ENCODE measurements at regions not wholly inside any gene's neighbourhood (a gene's known extent, or its start where the extent isn't known, plus 50 kb on each side); places are given as distances from the start of the nearest gene placed in this dataset.

- TF ChIP-seq, protein P1, sequence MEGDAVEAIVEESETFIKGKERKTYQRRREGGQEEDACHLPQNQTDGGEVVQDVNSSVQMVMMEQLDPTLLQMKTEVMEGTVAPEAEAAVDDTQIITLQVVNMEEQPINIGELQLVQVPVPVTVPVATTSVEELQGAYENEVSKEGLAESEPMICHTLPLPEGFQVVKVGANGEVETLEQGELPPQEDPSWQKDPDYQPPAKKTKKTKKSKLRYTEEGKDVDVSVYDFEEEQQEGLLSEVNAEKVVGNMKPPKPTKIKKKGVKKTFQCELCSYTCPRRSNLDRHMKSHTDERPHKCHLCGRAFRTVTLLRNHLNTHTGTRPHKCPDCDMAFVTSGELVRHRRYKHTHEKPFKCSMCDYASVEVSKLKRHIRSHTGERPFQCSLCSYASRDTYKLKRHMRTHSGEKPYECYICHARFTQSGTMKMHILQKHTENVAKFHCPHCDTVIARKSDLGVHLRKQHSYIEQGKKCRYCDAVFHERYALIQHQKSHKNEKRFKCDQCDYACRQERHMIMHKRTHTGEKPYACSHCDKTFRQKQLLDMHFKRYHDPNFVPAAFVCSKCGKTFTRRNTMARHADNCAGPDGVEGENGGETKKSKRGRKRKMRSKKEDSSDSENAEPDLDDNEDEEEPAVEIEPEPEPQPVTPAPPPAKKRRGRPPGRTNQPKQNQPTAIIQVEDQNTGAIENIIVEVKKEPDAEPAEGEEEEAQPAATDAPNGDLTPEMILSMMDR (IDR thresholded peaks at IDR 0.05; ENCODE audit: insufficient read depth, low read depth, low read length, missing control alignments): no peak
- peak; percentile 2 for DNase-seq (ENCODE audit: low read depth)
- no peak overlapping the region for H3K4me3 ChIP-seq (ENCODE audit: low read depth, low read length)
Observed at GRCh38 chr5:35438786-35439185, 178.9 kb upstream of the SPEF2 start.

- TF ChIP-seq, protein P1 (IDR thresholded peaks at IDR 0.05; ENCODE audit: insufficient read depth, low read depth, low read length, missing control alignments): no peak
- no peak for DNase-seq (ENCODE audit: low read depth)
- H3K4me3 ChIP-seq (ENCODE audit: low read depth, low read length): no peak overlapping the region
Observed at GRCh38 chr5:35438288-35438687, 179.4 kb upstream of the SPEF2 start.

DNA sequence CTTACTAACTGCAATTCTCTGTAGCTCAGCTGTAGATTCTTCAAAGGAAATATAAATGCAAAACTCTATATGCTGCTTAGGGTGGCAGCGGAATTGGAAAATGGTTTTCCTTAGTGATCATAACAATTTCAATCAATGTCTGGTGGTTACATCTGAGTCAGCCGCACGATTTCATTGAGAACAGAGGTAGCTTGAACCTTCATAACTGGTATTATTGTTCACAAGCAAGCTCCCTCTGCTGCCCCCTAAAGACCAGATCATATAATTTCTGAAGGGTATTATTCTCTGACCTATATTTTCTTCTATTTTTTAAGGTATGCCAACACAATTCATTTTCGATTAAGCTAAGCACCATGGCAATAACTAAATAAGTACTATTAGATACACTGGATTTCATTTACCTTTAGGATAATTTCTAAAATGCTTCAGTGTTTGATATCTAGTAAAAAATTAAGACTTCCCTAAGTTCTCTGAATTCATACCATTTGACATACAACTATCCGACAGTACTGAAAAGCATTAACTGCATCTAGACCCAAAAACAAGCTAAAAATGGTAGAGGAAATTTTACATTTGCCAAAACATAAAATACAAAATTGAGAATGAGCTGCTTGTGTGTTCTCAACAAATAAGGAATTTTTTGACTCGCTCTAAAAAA, 181.1 kb upstream of the SPEF2 start:
- peak; percentile 52 for DNase-seq (ENCODE audit: low read depth)
- TF ChIP-seq, protein P1 (IDR thresholded peaks at IDR 0.05; ENCODE audit: insufficient read depth, low read depth, low read length, missing control alignments): peak; percentile 45

GRCh38 chr5:35430381-35431162, 187.1 kb upstream of the SPEF2 start:
- TF ChIP-seq, protein P1 (IDR thresholded peaks at IDR 0.05; ENCODE audit: insufficient read depth, low read depth, low read length, missing control alignments): no peak
- no peak for DNase-seq (ENCODE audit: low read depth)
- no peak overlapping the region for H3K4me3 ChIP-seq (ENCODE audit: low read depth, low read length)

More for the DNA sequence above, 181.1 kb upstream of the SPEF2 start:
- no peak overlapping the region for H3K4me3 ChIP-seq (ENCODE audit: low read depth, low read length)

- DNase-seq (ENCODE audit: low read depth): no peak
- H3K4me3 ChIP-seq (ENCODE audit: low read depth, low read length): no peak overlapping the region
- TF ChIP-seq, protein P1 (IDR thresholded peaks at IDR 0.05; ENCODE audit: insufficient read depth, low read depth, low read length, missing control alignments): no peak
Observed at GRCh38 chr5:35420200-35420599, 189.9 kb upstream of the PRLR start.

DNA sequence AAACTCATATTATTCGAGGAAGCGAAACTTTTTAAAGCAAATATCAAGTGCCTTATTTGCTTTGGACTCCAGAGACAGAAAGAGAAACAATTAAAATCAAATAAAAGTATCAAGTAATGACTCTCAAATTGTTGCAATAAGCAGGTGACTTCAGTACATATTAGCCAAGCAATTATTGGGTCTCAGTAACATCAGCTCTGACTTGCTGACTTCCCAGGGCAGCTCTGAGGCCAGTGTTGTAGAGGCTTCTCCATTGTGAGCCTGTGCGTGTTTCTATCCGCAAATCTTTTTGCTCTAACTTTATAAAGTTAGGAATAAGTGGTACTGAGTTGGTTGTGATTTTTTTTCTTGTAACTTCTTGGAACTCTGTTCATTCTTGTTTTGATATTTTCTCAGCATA, 186.8 kb upstream of the PRLR start:
- DNase-seq (ENCODE audit: low read depth): no peak

More for the DNA sequence above, 186.8 kb upstream of the PRLR start:
- TF ChIP-seq, protein P1 (IDR thresholded peaks at IDR 0.05; ENCODE audit: insufficient read depth, low read depth, low read length, missing control alignments): no peak
- no peak overlapping the region for H3K4me3 ChIP-seq (ENCODE audit: low read depth, low read length)

Data from GM12865 (cell line).